GM10266 (cell line): ENCODE measurements at regions not wholly inside any gene's neighbourhood (a gene's known extent, or its start where the extent isn't known, plus 50 kb on each side); places are given as distances from the start of the nearest gene placed in this dataset.
"Not testable (repeated sequence)": the region's sequence is repeated elsewhere in the genome, so short reads cannot be mapped to it uniquely, and the experiment has no call there.

ENCODE experiments used
- DNase-seq: peaks from one replicate; pipeline ENCODE4 v3.0.0; 2012; ENCODE audit errors: extremely low spot score
- CTCF ChIP-seq: IDR thresholded peaks from 2 replicates; pipeline ENCODE4 v1.5.1; 2012; ENCODE audit warnings: mild to moderate bottlenecking, low read depth; ENCODE audit not compliant: control insufficient read depth, insufficient read depth; ENCODE audit errors: missing control alignments

GRCh38 chr5:155556700-155557099 lies 543.1 kb downstream of the KIF4B start:
- TF ChIP-seq CTCF, result no peak
- DNase-seq, result no peak

- DNase-seq, result no peak
- no peak for TF ChIP-seq CTCF
Observed at GRCh38 chr5:155562158-155562557, 548.6 kb downstream of the KIF4B start.

- no peak for DNase-seq
- TF ChIP-seq CTCF, result no peak
Observed at GRCh38 chr5:155564541-155564940, 551.0 kb downstream of the KIF4B start.

- no peak for DNase-seq
- no peak for TF ChIP-seq CTCF
Observed at GRCh38 chr5:155575861-155576260, 562.3 kb downstream of the KIF4B start.

GRCh38 chr5:155586808-155587207 lies 573.3 kb downstream of the KIF4B start:
- DNase-seq, result not testable (repeated sequence)

GRCh38 chr5:155587458-155587857 lies 573.9 kb downstream of the KIF4B start:
- TF ChIP-seq CTCF, result no peak
- no peak for DNase-seq

GRCh38 chr5:155591273-155591672 lies 577.7 kb downstream of the KIF4B start:
- no peak for TF ChIP-seq CTCF
- no peak for DNase-seq

GRCh38 chr5:155594270-155594669 lies 580.7 kb downstream of the KIF4B start:
- no peak for DNase-seq
- no peak for TF ChIP-seq CTCF
